ENCODE measurements at regions not wholly inside any gene's neighbourhood (a gene's known extent, or its start where the extent isn't known, plus 50 kb on each side); places are given as distances from the start of the nearest gene placed in this dataset.
"Not testable (repeated sequence)": the region's sequence is repeated elsewhere in the genome, so short reads cannot be mapped to it uniquely, and the experiment has no call there.

DNA sequence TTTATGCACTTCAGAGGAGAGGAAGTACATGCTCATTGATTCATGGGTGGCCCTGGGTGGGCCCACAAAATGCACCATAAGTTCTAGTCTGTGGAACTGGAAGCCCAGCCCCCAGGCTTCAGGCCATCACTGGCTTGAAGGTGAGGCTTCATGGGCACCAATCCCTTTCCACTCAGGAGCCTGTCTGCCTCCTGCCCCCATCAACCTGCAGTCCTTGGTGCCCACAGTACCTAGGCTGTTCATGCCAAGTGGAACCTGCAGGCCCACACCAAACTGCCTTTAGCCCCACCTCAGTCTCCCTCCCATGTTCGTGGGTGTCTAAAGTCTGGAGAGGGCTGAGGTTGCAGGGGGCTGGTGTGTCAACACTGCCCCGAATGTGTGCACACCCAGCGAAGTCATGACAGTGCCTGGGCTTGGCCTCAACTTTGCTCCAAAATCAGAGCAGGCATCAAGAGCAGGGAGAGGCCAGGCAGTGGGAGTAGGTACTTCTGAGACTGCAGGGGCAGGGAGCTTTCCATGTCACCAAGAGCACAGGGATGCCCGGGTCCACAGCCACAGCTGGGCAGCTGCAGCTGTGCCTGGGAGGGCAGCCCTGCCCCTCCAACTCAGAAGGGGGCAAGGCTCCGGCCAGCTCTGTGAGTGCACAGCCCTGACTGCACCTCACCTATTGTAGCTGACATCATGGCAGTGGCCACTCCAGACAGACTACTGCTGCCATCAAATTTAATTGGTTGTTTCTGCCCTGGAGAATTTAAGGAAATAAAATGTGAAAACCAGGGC, 1250.4 kb upstream of the IGFBP7 start:
- no peak for DNase-seq (ENCODE audit: low spot score)

GRCh38 chr4:58359590-58359989, 1249.4 kb upstream of the IGFBP7 start:
- DNase-seq (ENCODE audit: low spot score) = no peak

- DNase-seq (ENCODE audit: low spot score) = no peak
Observed at GRCh38 chr4:58357947-58358346, 1247.8 kb upstream of the IGFBP7 start.

- no peak for DNase-seq (ENCODE audit: low spot score)
Observed at GRCh38 chr4:58325070-58325469, 1214.9 kb upstream of the IGFBP7 start.

GRCh38 chr4:58313444-58313843, 1203.3 kb upstream of the IGFBP7 start:
- DNase-seq (ENCODE audit: low spot score) = no peak

DNA sequence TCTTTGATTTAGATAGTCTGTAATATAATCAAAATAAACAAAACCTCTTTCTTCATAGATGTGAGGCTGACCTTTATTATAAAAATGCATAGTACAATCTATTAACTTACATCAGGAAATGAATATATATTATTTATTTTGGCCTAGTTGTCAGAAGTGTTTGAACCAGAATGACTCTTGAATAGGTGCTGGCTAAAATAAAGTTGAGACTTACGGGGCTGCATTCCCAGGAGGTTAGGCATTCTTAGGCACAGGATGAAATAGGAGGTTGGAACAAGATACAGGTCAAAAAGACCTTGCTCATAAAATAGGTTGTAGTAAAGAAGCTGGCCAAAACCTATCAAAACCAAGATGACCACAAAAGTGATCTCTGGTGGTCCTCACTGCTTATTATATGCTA, 1193.3 kb upstream of the IGFBP7 start:
- no peak for DNase-seq (ENCODE audit: low spot score)

GRCh38 chr4:58301376-58301999, 1191.3 kb upstream of the IGFBP7 start:
- no peak for DNase-seq (ENCODE audit: low spot score)

DNA sequence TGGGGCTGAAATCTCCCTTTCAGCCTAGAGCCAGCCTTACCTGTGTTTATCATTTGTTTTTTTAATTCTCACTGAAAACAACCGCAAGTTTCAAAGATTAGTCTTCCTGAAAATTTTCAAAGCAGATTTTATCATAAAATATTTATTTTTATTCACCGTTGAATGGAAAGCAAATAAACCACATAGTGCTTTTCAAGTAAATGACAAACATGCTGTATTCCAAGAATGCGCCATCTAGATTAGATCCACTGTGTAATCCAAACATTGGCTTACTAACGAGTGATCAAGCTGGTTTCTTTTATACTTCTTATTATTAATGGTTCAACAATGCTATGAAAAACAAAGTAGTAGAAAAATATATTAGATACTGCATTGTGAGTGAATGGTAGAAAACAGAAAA, 1176.2 kb upstream of the IGFBP7 start:
- no peak for DNase-seq (ENCODE audit: low spot score)

DNA sequence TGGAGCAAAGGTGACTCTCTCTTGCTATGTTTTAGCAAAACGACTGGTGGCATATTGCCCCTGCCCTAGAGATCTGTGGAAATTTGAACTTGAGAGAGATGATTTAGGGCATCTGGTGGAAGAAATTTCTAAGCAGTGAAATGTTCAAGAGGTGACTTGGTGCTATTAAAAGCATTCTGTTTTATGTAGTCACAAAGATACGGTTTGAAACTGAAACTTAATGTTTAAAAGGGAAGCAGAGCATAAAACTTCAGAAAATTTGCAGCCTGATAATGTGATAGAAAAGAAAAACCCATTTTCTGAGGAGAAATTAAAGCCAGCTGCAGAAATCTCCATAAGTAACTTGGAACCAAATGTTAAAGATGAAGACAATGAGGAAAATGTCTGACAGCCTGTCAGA, 1170.7 kb upstream of the IGFBP7 start:
- DNase-seq (ENCODE audit: low spot score) = not testable (repeated sequence)

DNA sequence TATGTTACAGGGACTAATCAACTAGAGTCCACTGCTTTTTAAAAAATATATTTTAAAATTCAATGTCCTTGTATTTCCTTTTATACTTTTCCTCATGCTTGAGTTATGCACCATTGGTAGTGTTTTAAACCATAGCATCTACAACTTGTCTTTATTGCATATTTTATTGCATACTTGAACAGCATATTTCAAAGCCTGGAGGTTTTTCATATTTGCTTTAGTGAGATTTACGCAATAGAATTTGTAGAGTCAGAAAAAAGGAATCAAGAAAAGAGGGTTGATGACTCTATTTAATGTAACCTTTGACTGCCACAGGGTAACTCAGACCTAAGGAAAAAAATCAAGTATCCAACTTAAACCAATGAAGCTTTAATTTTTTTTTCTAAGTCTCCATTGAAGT, 1165.7 kb upstream of the IGFBP7 start:
- DNase-seq (ENCODE audit: low spot score) = no peak

GRCh38 chr4:58274553-58274952, 1164.4 kb upstream of the IGFBP7 start:
- DNase-seq (ENCODE audit: low spot score) = no peak

DNA sequence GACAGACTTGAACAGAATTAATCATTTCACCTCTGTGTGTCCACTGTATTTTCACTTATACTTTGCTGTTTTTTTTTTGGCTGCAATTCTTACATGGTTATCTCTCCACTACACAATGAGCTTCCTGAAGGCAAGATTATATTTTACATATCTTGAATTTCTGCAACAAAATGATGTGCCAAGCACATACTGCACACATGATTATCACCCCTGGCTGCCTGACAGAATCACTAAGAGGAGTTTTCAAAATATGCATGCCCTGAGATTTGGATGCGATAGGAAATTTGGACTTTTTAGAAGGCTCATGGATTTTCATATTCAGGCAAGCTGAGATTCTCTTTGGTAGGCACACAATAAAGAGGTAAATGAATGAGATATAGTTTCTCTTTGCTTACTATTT, 1162.1 kb upstream of the IGFBP7 start:
- DNase-seq (ENCODE audit: low spot score) = no peak

- no peak for DNase-seq (ENCODE audit: low spot score)
Observed at GRCh38 chr4:58265734-58266133, 1155.5 kb upstream of the IGFBP7 start.

DNA sequence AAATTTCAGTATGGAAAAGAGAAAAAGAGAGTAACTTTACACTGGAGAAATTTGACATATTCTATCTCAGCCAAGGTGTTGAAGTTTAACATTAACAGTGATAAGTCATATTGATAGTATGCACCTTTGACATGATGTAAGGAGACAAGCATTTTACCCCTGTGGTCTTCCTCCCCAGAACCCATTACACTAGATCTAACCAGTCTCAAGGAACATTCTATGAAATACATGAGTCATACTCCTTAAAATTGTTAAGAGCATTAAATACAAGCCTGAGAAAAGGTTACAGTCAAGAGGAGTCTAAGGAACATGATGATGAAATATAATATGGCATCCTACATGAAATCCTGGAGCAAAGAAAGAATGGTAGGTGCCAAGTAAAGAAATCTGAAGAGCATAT, 1151.3 kb upstream of the IGFBP7 start:
- DNase-seq (ENCODE audit: low spot score) = no peak

GRCh38 chr4:58254291-58254690, 1144.1 kb upstream of the IGFBP7 start:
- no peak for DNase-seq (ENCODE audit: low spot score)

GRCh38 chr4:58252656-58253055, 1142.5 kb upstream of the IGFBP7 start:
- no peak for DNase-seq (ENCODE audit: low spot score)

- no peak for DNase-seq (ENCODE audit: low spot score)
Observed at GRCh38 chr4:58247792-58248191, 1137.6 kb upstream of the IGFBP7 start.

DNA sequence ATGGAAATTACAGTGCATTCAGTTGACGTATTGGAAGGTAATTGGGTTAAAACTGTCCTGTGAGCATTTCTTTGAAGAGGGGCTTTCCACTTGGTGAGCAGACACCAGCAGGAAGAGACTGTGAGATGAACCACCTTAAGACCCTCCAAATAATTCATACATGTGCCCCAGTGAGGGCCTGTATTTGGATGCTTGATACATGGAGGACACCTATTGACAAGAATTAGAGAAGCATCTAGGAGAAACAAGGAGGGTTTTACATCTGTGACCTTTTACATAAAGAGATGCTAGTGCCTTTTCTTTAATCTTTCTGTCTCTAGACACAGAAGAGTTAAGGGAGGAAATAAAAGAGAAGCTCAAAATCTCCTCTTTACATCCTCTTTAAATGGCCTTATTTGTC, 1115.3 kb upstream of the IGFBP7 start:
- DNase-seq (ENCODE audit: low spot score) = no peak

GRCh38 chr4:58219179-58219578, 1109.0 kb upstream of the IGFBP7 start:
- no peak for DNase-seq (ENCODE audit: low spot score)

- no peak for DNase-seq (ENCODE audit: low spot score)
Observed at GRCh38 chr4:58216461-58216860, 1106.3 kb upstream of the IGFBP7 start.

DNA sequence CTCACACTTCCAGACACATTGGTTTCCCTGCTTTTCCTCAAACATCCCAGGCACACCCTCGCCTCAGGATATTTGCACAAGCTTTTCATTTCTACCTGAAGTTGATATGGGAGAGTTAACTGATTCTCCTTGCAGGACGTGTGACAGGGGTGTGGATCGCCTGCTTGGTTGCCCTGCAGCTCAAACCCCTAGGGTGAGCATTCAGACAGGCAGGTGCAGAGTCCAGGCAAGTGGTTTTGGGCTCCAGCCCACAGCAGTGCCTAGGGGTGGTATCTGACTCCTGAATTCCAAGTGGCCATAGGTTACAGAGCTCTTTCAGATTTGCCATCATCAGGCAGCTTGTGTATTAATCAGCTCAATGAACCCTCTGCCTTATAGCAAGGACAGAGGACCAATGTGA, 1104.2 kb upstream of the IGFBP7 start:
- DNase-seq (ENCODE audit: low spot score) = no peak

DNA sequence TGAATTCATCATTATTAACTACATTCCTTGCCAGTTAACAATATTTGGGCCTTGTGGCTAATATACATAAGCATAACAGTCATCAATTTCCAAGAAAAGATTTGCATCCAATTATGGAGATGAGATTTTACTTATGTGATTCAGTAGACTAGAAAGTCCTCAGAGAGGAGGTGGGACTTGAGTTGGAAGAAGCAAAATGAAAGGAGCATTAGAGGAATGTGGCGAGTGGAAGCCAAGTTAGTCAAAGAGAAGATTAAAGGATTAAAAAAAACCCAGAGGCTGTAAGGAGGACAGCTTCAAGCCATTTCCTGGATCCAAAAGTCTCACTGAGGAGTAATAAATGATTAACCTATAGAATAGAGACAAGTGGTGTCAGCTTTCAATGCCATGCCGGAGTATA, 1099.4 kb upstream of the IGFBP7 start:
- no peak for DNase-seq (ENCODE audit: low spot score)

- DNase-seq (ENCODE audit: low spot score) = no peak
Observed at GRCh38 chr4:58209001-58209400, 1098.8 kb upstream of the IGFBP7 start.

All from hepatic stellate cell (primary cell).